RKO (cell line): ENCODE measurements at regions not wholly inside any gene's neighbourhood (a gene's known extent, or its start where the extent isn't known, plus 50 kb on each side); places are given as distances from the start of the nearest gene placed in this dataset.

Experiments
- DNase-seq: peaks from one replicate; pipeline ENCODE4 v3.0.0-alpha.2; 2016; ENCODE audit warnings: low spot score

GRCh38 chr3:13173186-13173585 is 100.0 kb upstream of the IQSEC1 start:
- DNase-seq = no peak

GRCh38 chr3:13172644-13173013 is 99.4 kb upstream of the IQSEC1 start:
- no peak for DNase-seq

GRCh38 chr3:13171704-13172643 is 98.7 kb upstream of the IQSEC1 start:
- no peak for DNase-seq

- no peak for DNase-seq
These were observed 97.1 kb upstream of the IQSEC1 start for GRCh38 chr3:13170317-13170716.

- no peak for DNase-seq
These were observed 95.2 kb upstream of the IQSEC1 start for GRCh38 chr3:13168391-13168790.

GRCh38 chr3:13167829-13168228 is 94.6 kb upstream of the IQSEC1 start:
- DNase-seq = no peak

GRCh38 chr3:13167064-13167743 is 94.0 kb upstream of the IQSEC1 start:
- DNase-seq = no peak

GRCh38 chr3:13166243-13167063 is 93.2 kb upstream of the IQSEC1 start:
- DNase-seq = no peak

GRCh38 chr3:13165576-13165975 is 92.3 kb upstream of the IQSEC1 start:
- DNase-seq = no peak

- DNase-seq = no peak
These were observed 91.8 kb upstream of the IQSEC1 start for GRCh38 chr3:13164893-13165492.

GRCh38 chr3:13163848-13164382 is 90.7 kb upstream of the IQSEC1 start:
- DNase-seq = no peak

- no peak for DNase-seq
These were observed 89.5 kb upstream of the IQSEC1 start for GRCh38 chr3:13162549-13163320.

- DNase-seq = no peak
These were observed 88.7 kb upstream of the IQSEC1 start for GRCh38 chr3:13161771-13162535.

GRCh38 chr3:13161021-13161759 is 88.0 kb upstream of the IQSEC1 start:
- no peak for DNase-seq

- DNase-seq = no peak
These were observed 87.4 kb upstream of the IQSEC1 start for GRCh38 chr3:13160619-13161018.

- no peak for DNase-seq
These were observed 86.7 kb upstream of the IQSEC1 start for GRCh38 chr3:13159890-13160289.

- DNase-seq = no peak
These were observed 85.6 kb upstream of the IQSEC1 start for GRCh38 chr3:13158871-13159270.

- no peak for DNase-seq
These were observed 85.2 kb upstream of the IQSEC1 start for GRCh38 chr3:13158408-13158807.

GRCh38 chr3:13157986-13158385 is 84.8 kb upstream of the IQSEC1 start:
- DNase-seq = no peak
